Skeletal muscle tissue (tissue), 3 donors: ENCODE measurements at regions not wholly inside any gene's neighbourhood (a gene's known extent, or its start where the extent isn't known, plus 50 kb on each side); places are given as distances from the start of the nearest gene placed in this dataset.
"Not testable (repeated sequence)": the region's sequence is repeated elsewhere in the genome, so short reads cannot be mapped to it uniquely, and the experiment has no call there.

Experiments used
- H3K27ac ChIP-seq: one replicate; pipeline ENCODE4 v1.7.0; 2013; ENCODE audit warnings: mild to moderate bottlenecking, low read depth, low read length, inconsistent platforms
- H3K27me3 ChIP-seq, 3 donors: one replicate each; pipeline ENCODE4 v1.7.0; 2013; ENCODE audit warnings: low read length in 3 of 3; ENCODE audit not compliant: control insufficient read depth in 3 of 3, insufficient read depth in 3 of 3
- H3K36me3 ChIP-seq, 3 donors: one replicate each; pipeline ENCODE4 v1.7.0; 2013; ENCODE audit warnings: low read length in 3 of 3; ENCODE audit not compliant: control insufficient read depth in 3 of 3, insufficient read depth in 3 of 3
- H3K4me1 ChIP-seq, 3 donors: one replicate each; pipeline ENCODE4 v1.7.0; 2013; ENCODE audit warnings: low read length in 3 of 3, mild to moderate bottlenecking in 3 of 3; ENCODE audit not compliant: control insufficient read depth in 3 of 3, insufficient read depth in 3 of 3
- H3K4me3 ChIP-seq, 3 donors: one replicate each; pipeline ENCODE4 v1.7.0; 2013; ENCODE audit warnings: low read length in 3 of 3
- H3K9ac ChIP-seq, 3 donors: one replicate each; pipeline ENCODE4 v1.7.0; 2013; ENCODE audit warnings: low read length in 3 of 3, mild to moderate bottlenecking in 3 of 3, moderate library complexity in 2 of 3, low read depth in 1 of 3
- H3K9me3 ChIP-seq, 3 donors: one replicate each; pipeline ENCODE4 v1.7.0; 2013; ENCODE audit warnings: low read length in 3 of 3; ENCODE audit not compliant: control insufficient read depth in 3 of 3
- donor health status: Osteomylitis.

DNA sequence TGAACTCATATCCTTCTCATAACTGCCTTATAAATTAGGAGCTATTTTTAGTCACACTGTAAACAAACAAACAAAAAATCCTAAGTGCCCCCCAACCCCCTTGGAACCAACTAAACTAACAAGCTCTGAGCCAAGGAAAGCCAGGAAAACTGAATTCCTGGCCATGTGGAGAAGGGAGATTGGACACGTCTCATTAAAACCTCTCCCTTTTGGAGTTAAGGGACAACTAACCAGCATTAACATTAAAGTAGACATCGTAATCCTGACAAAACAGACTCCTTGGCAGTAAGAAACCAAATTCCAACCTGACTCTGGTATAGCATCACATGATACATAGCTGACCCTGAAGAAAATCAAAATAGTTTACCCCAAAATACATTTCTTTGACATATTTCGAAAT is 937.1 kb upstream of the GRIA3 start:
- Histone ChIP-seq H3K4me3 (no peak overlapping the region), H3K36me3 (no peaks in the 10 kb centered on the region)

DNA sequence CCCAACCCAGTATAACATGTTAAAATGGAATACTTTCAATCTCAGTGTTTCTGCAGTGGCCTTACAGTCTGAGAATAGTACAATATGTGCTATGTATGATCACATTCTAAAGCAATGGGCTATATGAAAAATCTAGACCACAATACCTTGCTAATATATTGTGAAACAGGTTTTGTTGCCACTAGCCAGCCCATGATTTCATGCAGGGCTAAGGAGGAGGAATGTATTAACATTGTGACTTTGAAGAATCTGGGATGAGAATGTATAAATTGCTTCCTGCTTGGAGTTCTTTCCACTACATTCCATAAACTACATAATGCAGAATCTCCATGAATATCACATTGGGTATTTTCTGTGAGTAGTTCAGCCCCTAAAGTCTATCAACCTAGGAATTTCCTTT is 935.4 kb upstream of the GRIA3 start:
- Histone ChIP-seq H3K9me3 (no peaks in the 10 kb centered on the region), H3K27me3 (no peaks in the 10 kb centered on the region), H3K36me3 (no peaks in the 10 kb centered on the region), H3K4me3 (no peak overlapping the region), H3K9ac (no peak overlapping the region), H3K4me1 (no peaks in the 10 kb centered on the region), H3K27ac (no peak overlapping the region)

More for the DNA sequence above, 937.1 kb upstream of the GRIA3 start:
- Histone ChIP-seq H3K4me1 (no peaks in the 10 kb centered on the region), H3K9ac (no peak overlapping the region), H3K27ac (no peak overlapping the region), H3K9me3 (no peaks in the 10 kb centered on the region), H3K27me3 (no peaks in the 10 kb centered on the region)

DNA sequence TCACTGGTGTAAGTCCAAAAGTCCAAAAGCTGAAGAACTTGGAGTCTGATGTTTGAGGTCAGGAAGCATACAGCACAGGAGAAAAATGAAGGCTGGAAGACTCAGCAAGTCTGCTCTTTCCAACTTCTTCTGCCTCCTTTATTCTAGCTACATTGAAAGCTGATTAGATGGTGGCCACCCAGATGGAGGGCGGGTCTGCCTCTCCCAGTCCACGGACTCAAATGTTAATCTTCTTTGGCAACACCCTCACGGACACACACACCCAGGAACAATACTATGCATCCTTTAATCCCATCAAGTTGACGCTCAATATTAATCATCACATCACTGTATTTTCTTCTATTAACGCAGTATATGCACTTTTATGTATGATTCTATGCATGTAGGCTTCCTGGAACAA is 931.6 kb upstream of the GRIA3 start:
- H3K9ac ChIP-seq, result no peak overlapping the region
- no peak overlapping the region for H3K27ac ChIP-seq
- no peaks in the 10 kb centered on the region for H3K4me1 ChIP-seq
- no peaks in the 10 kb centered on the region for H3K36me3 ChIP-seq
- H3K9me3 ChIP-seq, result no peaks in the 10 kb centered on the region
- no peak overlapping the region for H3K4me3 ChIP-seq
- H3K27me3 ChIP-seq, result no peaks in the 10 kb centered on the region

DNA sequence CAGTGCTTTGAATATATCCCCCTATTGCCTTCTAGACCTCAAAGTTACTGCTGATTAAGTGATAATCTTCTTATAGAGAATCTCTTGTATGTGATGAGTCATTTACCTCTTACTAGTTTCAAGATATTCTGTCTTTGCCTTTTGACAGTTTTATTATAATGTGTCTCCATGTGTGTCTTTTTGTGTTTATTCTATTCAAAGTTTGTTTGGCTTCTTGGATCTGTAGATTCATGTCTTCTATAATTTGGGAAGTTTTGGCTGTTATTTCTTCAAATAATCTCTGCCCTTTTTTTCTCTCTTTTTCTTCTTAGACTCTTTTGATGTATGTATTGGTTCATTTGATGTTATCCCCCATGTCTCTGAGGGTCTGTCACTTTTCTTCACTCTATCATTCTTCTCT is 915.7 kb upstream of the GRIA3 start:
- no peaks in the 10 kb centered on the region for H3K9me3 ChIP-seq
- no peaks in the 10 kb centered on the region for H3K27me3 ChIP-seq
- no peaks in the 10 kb centered on the region for H3K4me1 ChIP-seq
- H3K4me3 ChIP-seq, result no peak overlapping the region
- H3K36me3 ChIP-seq, result no peaks in the 10 kb centered on the region
- H3K9ac ChIP-seq, result no peak overlapping the region
- no peak overlapping the region for H3K27ac ChIP-seq

DNA sequence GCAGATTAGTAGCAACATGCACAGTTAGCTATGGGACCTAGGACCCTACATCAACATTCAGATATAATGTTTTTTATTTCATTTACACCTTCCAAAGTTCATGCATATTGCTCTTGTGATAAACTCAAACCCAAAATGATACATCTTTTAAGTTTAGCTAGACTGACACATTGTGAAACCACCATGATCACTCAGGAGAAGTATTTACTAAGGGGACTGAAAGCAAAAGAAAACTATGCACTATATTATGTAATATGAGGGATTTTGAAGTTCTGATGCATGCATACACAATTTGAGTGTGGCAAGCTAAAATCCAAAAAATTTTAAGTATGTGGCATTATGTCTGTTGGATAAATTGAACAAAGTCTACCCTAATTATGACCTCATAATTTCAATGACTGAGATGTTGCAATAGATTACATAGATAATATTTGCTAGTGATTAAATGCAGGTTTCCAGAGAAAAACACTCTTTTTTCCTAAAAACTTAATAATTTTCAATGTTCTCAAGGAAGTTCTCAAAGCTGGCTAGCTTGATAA is 914.8 kb upstream of the GRIA3 start:
- H3K27ac ChIP-seq, result no peak overlapping the region
- no peak overlapping the region for H3K9ac ChIP-seq
- no peaks in the 10 kb centered on the region for H3K9me3 ChIP-seq
- no peaks in the 10 kb centered on the region for H3K27me3 ChIP-seq
- no peaks in the 10 kb centered on the region for H3K36me3 ChIP-seq
- H3K4me3 ChIP-seq, result no peak overlapping the region
- H3K4me1 ChIP-seq, result no peaks in the 10 kb centered on the region

DNA sequence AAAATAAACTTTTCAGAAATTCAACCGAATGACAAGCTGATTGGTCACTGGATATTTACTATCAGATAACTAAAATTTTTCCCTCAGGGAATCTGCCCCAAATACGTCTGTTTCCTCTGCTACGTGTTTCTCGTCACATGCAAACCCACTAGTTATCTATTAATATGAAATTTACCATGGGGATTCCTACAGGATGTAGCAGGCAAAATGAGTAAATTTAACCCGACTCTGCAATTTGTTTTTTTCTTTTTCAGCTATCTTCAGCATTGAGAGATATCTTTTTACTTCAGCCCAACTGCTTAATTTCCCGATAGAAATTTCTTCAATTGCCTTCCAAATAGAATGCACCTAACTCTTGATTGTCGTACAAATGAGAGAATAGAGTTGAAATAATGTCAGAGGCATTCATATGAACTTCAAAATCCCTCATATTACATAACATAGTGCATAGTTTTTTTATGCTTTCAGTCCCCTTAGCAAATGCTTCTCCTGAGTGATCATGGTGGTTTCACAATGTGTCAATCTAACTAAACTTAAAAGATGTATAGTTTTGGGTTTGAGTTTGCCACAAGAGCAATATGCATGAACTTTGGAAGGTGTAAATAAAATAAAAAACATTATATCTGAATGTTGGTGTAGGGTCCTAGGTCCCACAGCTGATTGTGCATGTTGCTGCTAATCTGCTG is 913.1 kb upstream of the GRIA3 start:
- Histone ChIP-seq H3K27me3 (no peaks in the 10 kb centered on the region), H3K9me3 (no peaks in the 10 kb centered on the region), H3K36me3 (no peaks in the 10 kb centered on the region), H3K4me1 (no peaks in the 10 kb centered on the region), H3K9ac (no peak overlapping the region), H3K27ac (no peak overlapping the region), H3K4me3 (no peak overlapping the region)

DNA sequence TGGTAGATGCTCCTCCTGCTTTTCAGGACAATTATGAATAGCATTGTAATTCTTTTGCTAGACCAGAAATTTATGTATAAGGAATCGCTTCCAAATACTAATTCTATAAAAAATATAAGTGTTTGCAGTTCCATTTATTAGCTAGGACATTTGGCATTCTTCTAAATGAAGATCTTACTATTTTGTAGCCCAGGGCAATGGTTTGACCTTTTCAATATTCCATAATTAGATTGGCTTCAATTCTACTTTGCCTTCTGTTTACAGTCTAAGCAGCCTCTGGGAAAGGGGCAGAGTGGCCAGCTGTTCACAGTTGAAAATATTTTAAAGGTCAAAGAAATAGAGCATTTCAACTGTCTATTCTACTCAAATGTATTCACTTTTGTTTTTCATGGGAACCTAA is 912.1 kb upstream of the GRIA3 start:
- Histone ChIP-seq H3K27me3 (no peaks in the 10 kb centered on the region), H3K9ac (no peak overlapping the region), H3K36me3 (no peaks in the 10 kb centered on the region), H3K4me3 (no peak overlapping the region), H3K4me1 (no peaks in the 10 kb centered on the region), H3K9me3 (no peaks in the 10 kb centered on the region), H3K27ac (no peak overlapping the region)

DNA sequence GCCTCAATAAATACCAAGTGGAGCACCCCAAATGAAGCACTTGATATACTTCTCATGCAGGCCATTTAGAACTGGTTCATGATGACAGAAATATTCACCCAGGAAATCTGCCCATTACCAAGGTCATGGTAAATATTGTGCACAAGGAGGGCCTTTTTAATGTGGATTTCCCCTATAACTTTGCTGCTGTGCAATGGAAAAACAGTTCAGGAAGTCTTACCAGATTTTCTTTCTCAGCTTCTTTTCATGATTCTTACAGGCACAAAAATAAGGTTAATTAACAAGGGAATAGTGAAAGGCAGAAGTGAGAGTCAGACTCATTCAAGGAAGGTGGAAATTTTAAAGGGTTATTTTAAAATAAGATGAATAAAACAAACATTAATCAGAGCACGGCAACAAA is 904.3 kb upstream of the GRIA3 start:
- no peaks in the 10 kb centered on the region for H3K27me3 ChIP-seq
- H3K4me1 ChIP-seq, result no peaks in the 10 kb centered on the region
- no peaks in the 10 kb centered on the region for H3K9me3 ChIP-seq
- H3K36me3 ChIP-seq, result no peaks in the 10 kb centered on the region
- no peak overlapping the region for H3K27ac ChIP-seq
- H3K4me3 ChIP-seq, result no peak overlapping the region
- H3K9ac ChIP-seq, result no peak overlapping the region

DNA sequence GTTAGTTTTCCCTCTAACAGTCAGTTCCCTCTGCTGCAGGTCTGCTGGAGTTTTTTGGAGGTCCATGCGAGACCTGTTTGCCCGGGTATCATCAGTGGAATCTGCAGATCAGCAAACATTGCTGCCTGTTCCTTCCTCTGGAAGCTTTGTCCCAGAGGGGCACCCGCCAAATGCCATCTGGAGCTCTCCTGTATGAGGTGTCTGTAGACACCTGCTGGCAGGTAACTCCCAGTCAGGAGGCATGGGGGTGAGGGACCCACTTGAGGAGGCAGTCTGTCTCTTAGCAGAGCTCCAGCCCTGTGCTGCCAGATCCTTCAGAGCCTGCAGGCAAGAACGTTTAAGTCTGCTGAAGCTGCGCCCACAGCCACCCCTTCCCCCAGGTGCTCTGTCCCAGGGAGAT is 884.3 kb upstream of the GRIA3 start:
- H3K4me3 ChIP-seq, H3K36me3 ChIP-seq, H3K27me3 ChIP-seq, H3K27ac ChIP-seq, H3K9ac ChIP-seq, H3K9me3 ChIP-seq, H3K4me1 ChIP-seq: not testable (repeated sequence)

DNA sequence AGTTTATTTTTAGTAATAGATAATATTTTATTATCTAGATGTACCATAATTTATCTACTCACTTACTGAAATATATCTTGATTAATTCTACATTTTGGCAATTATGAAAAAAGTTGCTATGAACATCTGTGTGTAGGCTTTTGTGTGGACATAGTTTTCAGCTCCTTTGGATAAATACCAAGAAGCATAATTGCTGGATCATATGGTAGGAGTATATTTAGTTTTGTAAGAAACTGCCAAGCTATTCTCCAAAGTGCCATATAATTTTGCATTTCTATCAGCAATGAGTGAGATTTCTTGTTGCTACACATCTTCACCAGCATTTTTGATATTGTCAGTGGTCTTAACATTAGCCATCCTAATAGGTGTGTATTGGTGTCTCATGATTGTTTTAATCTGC is 882.6 kb upstream of the GRIA3 start:
- H3K9me3 ChIP-seq, result no peaks in the 10 kb centered on the region
- no peaks in the 10 kb centered on the region for H3K27me3 ChIP-seq
- H3K4me1 ChIP-seq, result no peaks in the 10 kb centered on the region
- H3K9ac ChIP-seq, result no peak overlapping the region
- no peaks in the 10 kb centered on the region for H3K36me3 ChIP-seq
- H3K27ac ChIP-seq, result no peak overlapping the region
- no peak overlapping the region for H3K4me3 ChIP-seq
